Neural cell (in vitro differentiated cells): ENCODE measurements at regions not wholly inside any gene's neighbourhood (a gene's known extent, or its start where the extent isn't known, plus 50 kb on each side); places are given as distances from the start of the nearest gene placed in this dataset.

Experiments used
- H2AFZ ChIP-seq: fragments of 200-600, 300-800 bp; sonication (generic), shearing (Covaris generic); 2 replicates; pipeline ENCODE4 v1.6.0; 2014; ENCODE audit warnings: low read depth, mild to moderate bottlenecking, antibody characterized with exemption, low read length, moderate library complexity
- H3F3A ChIP-seq: fragments of 200-600 bp; shearing (Covaris generic); 2 replicates; pipeline ENCODE4 v1.6.1; 2016; ENCODE audit warnings: mild to moderate bottlenecking, moderate library complexity, mixed read lengths, antibody characterized with exemption, low read length; ENCODE audit not compliant: insufficient read depth, poor library complexity, severe bottlenecking
- H3K27ac ChIP-seq: fragments of 200-600, 300-800 bp; sonication (generic), shearing (Covaris generic); 2 replicates; pipeline ENCODE4 v1.5.1; 2014; ENCODE audit warnings: mild to moderate bottlenecking, low read length, moderate library complexity
- H3K27me3 ChIP-seq: fragments of 300-800, 200-600 bp; sonication (generic), shearing (Covaris generic); 2 replicates; pipeline ENCODE4 v1.6.0; 2014; ENCODE audit warnings: mild to moderate bottlenecking, low read depth, low read length, moderate library complexity; ENCODE audit not compliant: insufficient read depth
- H3K36me3 ChIP-seq: fragments of 300-800, 200-600 bp; sonication (generic), shearing (Covaris generic); 2 replicates; pipeline ENCODE4 v1.5.1; 2014; ENCODE audit warnings: mild to moderate bottlenecking, antibody characterized with exemption, low read length, moderate library complexity; ENCODE audit not compliant: insufficient read depth
- H3K4me2 ChIP-seq: fragments of 300-800, 200-600 bp; sonication (generic), shearing (Covaris generic); 2 replicates; pipeline ENCODE4 v1.6.0; 2014; ENCODE audit warnings: mild to moderate bottlenecking, low read length
- H3K4me3 ChIP-seq: fragments of 300-800, 200-600 bp; sonication (generic), shearing (Covaris generic); 2 replicates; pipeline ENCODE4 v1.5.1; 2014; ENCODE audit warnings: mild to moderate bottlenecking, low read length, moderate library complexity
- H3K79me2 ChIP-seq: fragments of 200-600 bp; shearing (Covaris generic); replicated peaks from 2 replicates; pipeline ENCODE4 v1.6.0; 2014; ENCODE audit warnings: mild to moderate bottlenecking, low read length, moderate library complexity; ENCODE audit not compliant: insufficient read depth
- H3K9ac ChIP-seq: fragments of 300-800, 200-600 bp; sonication (generic), shearing (Covaris generic); 2 replicates; pipeline ENCODE4 v1.6.1; 2016; ENCODE audit warnings: mild to moderate bottlenecking, low read length, mixed read lengths
- H3K9me2 ChIP-seq: fragments of 200-600 bp; shearing (Covaris generic); 2 replicates; pipeline ENCODE4 v1.6.1; 2016; ENCODE audit warnings: mild to moderate bottlenecking, low read length, mixed read lengths; ENCODE audit not compliant: insufficient read depth
- H3K9me3 ChIP-seq: fragments of 200-600, 300-800 bp; sonication (generic), shearing (Covaris generic); 2 replicates; pipeline ENCODE4 v1.6.1; 2016; ENCODE audit warnings: mild to moderate bottlenecking, mixed run types, low read length, moderate library complexity, mixed read lengths
- H4K20me1 ChIP-seq: fragments of 200-600 bp; shearing (Covaris generic); 2 replicates; pipeline ENCODE4 v1.6.1; 2016; ENCODE audit warnings: mild to moderate bottlenecking, mixed run types; ENCODE audit not compliant: insufficient read depth
- EP300 ChIP-seq: fragments of 450-650 bp; conservative IDR thresholded peaks from 2 replicates; pipeline ENCODE4 v1.6.1; 2014; ENCODE audit warnings: antibody characterized with exemption, mild to moderate bottlenecking, moderate library complexity; ENCODE audit not compliant: poor library complexity, severe bottlenecking
- EZH2 ChIP-seq: fragments of 200-600, 300-800 bp; shearing (Covaris generic), sonication (generic); IDR thresholded peaks from 2 replicates; pipeline ENCODE4 v1.6.1; 2014; ENCODE audit warnings: antibody characterized with exemption, low read length, borderline replicate concordance, mild to moderate bottlenecking; ENCODE audit not compliant: insufficient read depth, poor library complexity, severe bottlenecking
- MXI1 ChIP-seq: fragments of 450-650 bp; conservative IDR thresholded peaks from 2 replicates; pipeline ENCODE4 v1.6.1; 2014; ENCODE audit warnings: antibody characterized with exemption, mild to moderate bottlenecking; ENCODE audit not compliant: poor library complexity, severe bottlenecking
- POLR2AphosphoS5 ChIP-seq: IDR thresholded peaks from 2 replicates; pipeline ENCODE4 v1.6.1; 2012
- RAD21 ChIP-seq: fragments of 450-650 bp; conservative IDR thresholded peaks from 2 replicates; pipeline ENCODE4 v1.6.1; 2014; ENCODE audit warnings: antibody characterized with exemption, mild to moderate bottlenecking, moderate library complexity
- SMC3 ChIP-seq: fragments of 450-650 bp; conservative IDR thresholded peaks from 2 replicates; pipeline ENCODE4 v1.6.1; 2014; ENCODE audit warnings: antibody characterized with exemption, mild to moderate bottlenecking, moderate library complexity; ENCODE audit not compliant: poor library complexity
- TAF1 ChIP-seq: IDR thresholded peaks from 2 replicates; pipeline ENCODE4 v1.6.1; 2012; ENCODE audit warnings: low read depth
- TF ChIP-seq, protein P1 (sequence below): fragments of 450-650 bp; IDR thresholded peaks from 2 replicates; pipeline ENCODE4 v1.5.1; 2014; ENCODE audit warnings: antibody characterized with exemption, mild to moderate bottlenecking, moderate library complexity; ENCODE audit not compliant: poor library complexity, severe bottlenecking
- TF ChIP-seq, protein P2 (sequence below): IDR thresholded peaks from 2 replicates; pipeline ENCODE4 v1.6.1; 2012; ENCODE audit warnings: borderline replicate concordance

DNA sequence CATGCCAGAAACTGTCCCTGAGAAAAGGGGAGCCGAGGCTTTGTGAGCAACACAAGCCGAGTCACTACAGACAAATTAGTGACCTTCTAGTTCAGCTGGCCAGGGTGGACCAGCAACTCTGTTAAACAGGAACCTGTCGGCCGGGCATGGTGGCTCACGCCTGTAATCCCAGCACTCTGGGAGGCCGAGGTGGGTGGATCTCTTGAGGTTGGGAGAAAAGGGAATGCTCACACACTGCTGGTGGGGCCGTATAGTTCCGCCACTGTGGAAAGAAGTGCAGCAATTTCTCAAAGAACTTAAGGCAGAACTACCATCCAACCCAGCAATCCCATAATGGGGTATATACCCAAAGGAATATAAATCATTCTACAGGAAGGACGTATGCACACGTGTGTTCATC lies 67.8 kb downstream of the C16orf95 start:
- Histone ChIP-seq H2AFZ (no peak overlapping the region), H3F3A (no peaks in the 10 kb centered on the region), H3K36me3 (no peaks in the 10 kb centered on the region), H3K27me3 (no peaks in the 10 kb centered on the region), H3K27ac (no peak overlapping the region), H3K79me2 (no peaks in the 10 kb centered on the region), H3K4me2 (no peak overlapping the region), H3K4me3 (no peak overlapping the region), H3K9ac (no peak overlapping the region), H3K9me2 (no peaks in the 10 kb centered on the region), H3K9me3 (no peaks in the 10 kb centered on the region), H4K20me1 (no peaks in the 10 kb centered on the region)
- TF ChIP-seq SMC3: no peak
- TF ChIP-seq, protein P1, sequence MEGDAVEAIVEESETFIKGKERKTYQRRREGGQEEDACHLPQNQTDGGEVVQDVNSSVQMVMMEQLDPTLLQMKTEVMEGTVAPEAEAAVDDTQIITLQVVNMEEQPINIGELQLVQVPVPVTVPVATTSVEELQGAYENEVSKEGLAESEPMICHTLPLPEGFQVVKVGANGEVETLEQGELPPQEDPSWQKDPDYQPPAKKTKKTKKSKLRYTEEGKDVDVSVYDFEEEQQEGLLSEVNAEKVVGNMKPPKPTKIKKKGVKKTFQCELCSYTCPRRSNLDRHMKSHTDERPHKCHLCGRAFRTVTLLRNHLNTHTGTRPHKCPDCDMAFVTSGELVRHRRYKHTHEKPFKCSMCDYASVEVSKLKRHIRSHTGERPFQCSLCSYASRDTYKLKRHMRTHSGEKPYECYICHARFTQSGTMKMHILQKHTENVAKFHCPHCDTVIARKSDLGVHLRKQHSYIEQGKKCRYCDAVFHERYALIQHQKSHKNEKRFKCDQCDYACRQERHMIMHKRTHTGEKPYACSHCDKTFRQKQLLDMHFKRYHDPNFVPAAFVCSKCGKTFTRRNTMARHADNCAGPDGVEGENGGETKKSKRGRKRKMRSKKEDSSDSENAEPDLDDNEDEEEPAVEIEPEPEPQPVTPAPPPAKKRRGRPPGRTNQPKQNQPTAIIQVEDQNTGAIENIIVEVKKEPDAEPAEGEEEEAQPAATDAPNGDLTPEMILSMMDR: no peak
- TF ChIP-seq MXI1: no peak
- no peak for TF ChIP-seq TAF1
- TF ChIP-seq POLR2AphosphoS5: no peak
- no peak for TF ChIP-seq RAD21
- no peak for TF ChIP-seq EP300
- TF ChIP-seq EZH2: no peak

GRCh38 chr16:87250431-87250960 lies 66.7 kb downstream of the C16orf95 start:
- Histone ChIP-seq H3K79me2 (no peaks in the 10 kb centered on the region), H3K27ac (no peak overlapping the region), H3K36me3 (no peaks in the 10 kb centered on the region), H3K9me2 (no peaks in the 10 kb centered on the region), H3K4me3 (no peak overlapping the region), H3K9ac (no peak overlapping the region), H3K9me3 (no peaks in the 10 kb centered on the region), H3F3A (no peaks in the 10 kb centered on the region), H3K27me3 (no peaks in the 10 kb centered on the region), H3K4me2 (no peak overlapping the region), H4K20me1 (no peaks in the 10 kb centered on the region), H2AFZ (no peak overlapping the region)
- TF ChIP-seq, protein P1: no peak
- TF ChIP-seq SMC3 (no peak), EZH2 (no peak)
- TF ChIP-seq, protein P2, sequence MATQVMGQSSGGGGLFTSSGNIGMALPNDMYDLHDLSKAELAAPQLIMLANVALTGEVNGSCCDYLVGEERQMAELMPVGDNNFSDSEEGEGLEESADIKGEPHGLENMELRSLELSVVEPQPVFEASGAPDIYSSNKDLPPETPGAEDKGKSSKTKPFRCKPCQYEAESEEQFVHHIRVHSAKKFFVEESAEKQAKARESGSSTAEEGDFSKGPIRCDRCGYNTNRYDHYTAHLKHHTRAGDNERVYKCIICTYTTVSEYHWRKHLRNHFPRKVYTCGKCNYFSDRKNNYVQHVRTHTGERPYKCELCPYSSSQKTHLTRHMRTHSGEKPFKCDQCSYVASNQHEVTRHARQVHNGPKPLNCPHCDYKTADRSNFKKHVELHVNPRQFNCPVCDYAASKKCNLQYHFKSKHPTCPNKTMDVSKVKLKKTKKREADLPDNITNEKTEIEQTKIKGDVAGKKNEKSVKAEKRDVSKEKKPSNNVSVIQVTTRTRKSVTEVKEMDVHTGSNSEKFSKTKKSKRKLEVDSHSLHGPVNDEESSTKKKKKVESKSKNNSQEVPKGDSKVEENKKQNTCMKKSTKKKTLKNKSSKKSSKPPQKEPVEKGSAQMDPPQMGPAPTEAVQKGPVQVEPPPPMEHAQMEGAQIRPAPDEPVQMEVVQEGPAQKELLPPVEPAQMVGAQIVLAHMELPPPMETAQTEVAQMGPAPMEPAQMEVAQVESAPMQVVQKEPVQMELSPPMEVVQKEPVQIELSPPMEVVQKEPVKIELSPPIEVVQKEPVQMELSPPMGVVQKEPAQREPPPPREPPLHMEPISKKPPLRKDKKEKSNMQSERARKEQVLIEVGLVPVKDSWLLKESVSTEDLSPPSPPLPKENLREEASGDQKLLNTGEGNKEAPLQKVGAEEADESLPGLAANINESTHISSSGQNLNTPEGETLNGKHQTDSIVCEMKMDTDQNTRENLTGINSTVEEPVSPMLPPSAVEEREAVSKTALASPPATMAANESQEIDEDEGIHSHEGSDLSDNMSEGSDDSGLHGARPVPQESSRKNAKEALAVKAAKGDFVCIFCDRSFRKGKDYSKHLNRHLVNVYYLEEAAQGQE: no peak
